Body of pancreas (tissue), 4 donors: ENCODE measurements at regions not wholly inside any gene's neighbourhood (a gene's known extent, or its start where the extent isn't known, plus 50 kb on each side); places are given as distances from the start of the nearest gene placed in this dataset.

Experiments used
- ATAC-seq: fragments of 150-250 bp; one replicate; pipeline ENCODE4 v1.9.1; 2016
- DNase-seq, 4 donors: peaks; one replicate each; pipeline ENCODE4 v3.0.0-alpha.2; 2019
- H3K27ac ChIP-seq, 4 donors: fragments of 200-600 bp; sonication (generic); 1 replicate in 3 of 4; 2 replicates in 1 of 4; pipeline versions ENCODE4 v1.5.1 to v1.6.1; 2016 to 2019; ENCODE audit warnings: mild to moderate bottlenecking in 1 of 4, mixed read lengths in 1 of 4, moderate library complexity in 1 of 4
- H3K27me3 ChIP-seq, 2 donors: fragments of 200-600 bp; sonication (generic); one replicate each; pipeline ENCODE4 v1.6.0; 2016; ENCODE audit warnings: mild to moderate bottlenecking in 1 of 2
- H3K36me3 ChIP-seq, 2 donors: fragments of 200-600 bp; sonication (generic); replicated peaks in 1 of 2; 2 replicates each; pipeline ENCODE4 v1.5.1; 2016; ENCODE audit warnings: low read depth in 2 of 2; ENCODE audit not compliant: insufficient read depth in 1 of 2
- H3K4me1 ChIP-seq: fragments of 200-600 bp; sonication (generic); one replicate; pipeline ENCODE4 v1.6.0; 2016
- H3K4me3 ChIP-seq, 2 donors: fragments of 200-600 bp; sonication (generic); 1 replicate in 1 of 2; 2 replicates in 1 of 2; pipeline ENCODE4 v1.5.1; 2016 to 2019
- H3K9me3 ChIP-seq, 3 donors: fragments of 200-600 bp; sonication (generic); 1 replicate in 2 of 3; 2 replicates in 1 of 3; pipeline ENCODE4 v1.5.1; 2016
- CTCF ChIP-seq, 7 experiments: fragments of 450-650 bp in 4 of 7; fragments of 200-600 bp in 3 of 7; sonication (generic) in 3 of 7; IDR thresholded peaks; one replicate each; pipeline ENCODE4 v1.5.1; 2016 to 2019; ENCODE audit warnings: antibody characterized with exemption in 7 of 7
- POLR2A ChIP-seq, 3 donors: fragments of 450-650 bp; IDR thresholded peaks; one replicate each; pipeline ENCODE4 v1.6.1; 2016; ENCODE audit warnings: antibody characterized with exemption in 3 of 3, mild to moderate bottlenecking in 2 of 3
- WGBS, 2 donors: methylation state at CpG; one replicate each; pipeline ENCODE4 v1.1.5; 2017; 5-methylcytosine and 5-hydroxymethylcytosine counted together
- intact Hi-C: fragments of 100-400 bp; cut with DNase I; formaldehyde crosslinking; loops from one replicate; pipeline ENCODE4 v1.15.1; 2023

GRCh38 chr16:76800196-76800595, 390.8 kb upstream of the MON1B start:
- no peak for ATAC-seq
- Histone ChIP-seq H3K27me3 (no peaks in the 10 kb centered on the region), H3K4me3 (no peak overlapping the region), H3K27ac (no peak overlapping the region), H3K4me1 (no peaks in the 10 kb centered on the region), H3K36me3 (no peaks in the 10 kb centered on the region), H3K9me3 (no peaks in the 10 kb centered on the region)
- DNase-seq, result no peak
- WGBS, 2 donors, result 86 to 90% methylated on average over 6 of the region's 6 CpGs
- TF ChIP-seq CTCF (IDR thresholded peaks at IDR 0.05) (no peak), POLR2A (IDR thresholded peaks at IDR 0.05) (no peak)
- intact Hi-C loops, result no loop called here

- intact Hi-C loops, result no loop called here
- no peak for TF ChIP-seq POLR2A (IDR thresholded peaks at IDR 0.05)
- no peak for TF ChIP-seq CTCF (IDR thresholded peaks at IDR 0.05)
These were observed 389.6 kb upstream of the MON1B start for GRCh38 chr16:76801357-76801756.

GRCh38 chr16:76816475-76816874, 374.5 kb upstream of the MON1B start:
- H3K9me3 ChIP-seq, result no peaks in the 10 kb centered on the region
- no peak overlapping the region for H3K4me3 ChIP-seq
- ATAC-seq (no peak), DNase-seq (no peak)
- TF ChIP-seq POLR2A (IDR thresholded peaks at IDR 0.05), result no peak
- TF ChIP-seq CTCF (IDR thresholded peaks at IDR 0.05), result no peak
- no peaks in the 10 kb centered on the region for H3K27me3 ChIP-seq
- intact Hi-C loops, result no loop called here
- H3K36me3 ChIP-seq, result no peaks in the 10 kb centered on the region
- WGBS, 2 donors, result 52 to 62% methylated on average over 2 of the region's 2 CpGs
- no peak overlapping the region for H3K27ac ChIP-seq
- H3K4me1 ChIP-seq, result no peaks in the 10 kb centered on the region

More at GRCh38 chr16:76801357-76801756, 389.6 kb upstream of the MON1B start:
- Histone ChIP-seq H3K27me3 (no peaks in the 10 kb centered on the region), H3K4me1 (no peaks in the 10 kb centered on the region), H3K36me3 (no peaks in the 10 kb centered on the region), H3K9me3 (no peaks in the 10 kb centered on the region), H3K4me3 (no peak overlapping the region), H3K27ac (no peak overlapping the region)
- ATAC-seq (no peak), DNase-seq (no peak)
- 48 to 60% methylated on average over 4 of the region's 4 CpGs for WGBS, 2 donors

DNA sequence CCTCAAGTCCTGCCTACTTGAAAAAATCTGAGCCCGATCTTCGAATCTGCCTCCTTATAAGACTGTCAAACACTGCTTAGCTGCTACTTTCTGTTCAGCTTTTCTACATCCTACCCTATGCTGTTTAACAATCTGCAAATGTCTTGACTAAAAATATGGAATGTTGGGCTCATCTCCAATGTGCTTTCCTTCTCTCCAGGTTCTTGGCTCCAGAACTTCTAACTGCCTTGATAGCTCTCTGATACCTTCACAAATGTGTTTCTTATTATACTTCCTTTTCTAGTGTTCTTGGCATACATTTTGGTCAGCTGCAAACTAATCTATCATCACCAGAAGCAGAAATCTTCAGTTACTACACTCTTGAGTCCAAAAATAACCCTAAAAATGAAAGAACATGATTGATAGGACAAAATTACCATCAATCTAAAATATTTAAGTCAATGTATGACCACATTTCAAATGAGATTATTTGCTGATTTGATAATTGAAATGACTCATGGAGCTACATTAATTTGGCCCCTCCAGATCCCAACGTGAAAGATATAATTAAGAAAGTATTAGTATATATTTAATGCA, 372.3 kb upstream of the MON1B start:
- WGBS, 2 donors, result 71% methylated on average over 3 of the region's 3 CpGs
- ATAC-seq (no peak), DNase-seq (no peak)
- no peaks in the 10 kb centered on the region for H3K4me1 ChIP-seq
- H3K4me3 ChIP-seq, result no peak overlapping the region
- H3K27ac ChIP-seq, result no peak overlapping the region
- H3K36me3 ChIP-seq, result no peaks in the 10 kb centered on the region
- H3K27me3 ChIP-seq, result no peaks in the 10 kb centered on the region
- intact Hi-C loops, result no loop called here
- no peaks in the 10 kb centered on the region for H3K9me3 ChIP-seq
- TF ChIP-seq POLR2A (IDR thresholded peaks at IDR 0.05), result no peak
- TF ChIP-seq CTCF (IDR thresholded peaks at IDR 0.05), result no peak

DNA sequence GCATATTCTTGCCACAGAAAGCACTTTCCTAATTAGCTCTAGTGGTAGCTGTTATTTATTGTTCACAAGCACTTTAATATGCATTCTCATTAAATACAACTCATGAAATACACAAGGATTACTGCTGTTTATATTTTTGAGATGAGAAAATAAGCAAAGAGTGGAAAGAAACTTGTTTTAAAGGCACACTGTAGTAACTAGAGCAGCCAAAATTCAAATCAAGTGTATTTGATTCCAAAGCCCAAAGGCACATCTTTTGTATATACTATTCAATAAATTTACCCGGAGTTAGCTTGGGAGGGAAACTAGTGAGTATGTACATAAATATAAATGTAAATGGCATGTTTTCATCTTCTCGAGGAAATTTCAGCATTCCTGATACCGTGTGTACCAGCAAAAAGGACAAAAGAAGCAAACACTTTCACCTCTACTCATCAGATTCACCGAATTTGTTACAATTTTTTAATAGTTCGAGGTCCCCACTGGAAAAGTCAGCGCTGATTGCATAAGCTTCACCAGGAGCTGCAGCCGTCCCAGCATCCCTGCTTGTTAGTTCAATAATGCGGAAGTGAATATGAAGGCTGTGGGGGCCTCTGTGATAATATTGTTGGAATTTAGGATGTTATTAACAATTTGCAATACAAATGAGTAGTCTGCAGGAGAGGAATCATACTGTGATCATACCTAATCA, 371.6 kb upstream of the MON1B start:
- TF ChIP-seq POLR2A (IDR thresholded peaks at IDR 0.05) (no peak), CTCF (IDR thresholded peaks at IDR 0.05) (no peak)
- Histone ChIP-seq H3K4me3 (no peak overlapping the region), H3K27me3 (no peaks in the 10 kb centered on the region), H3K36me3 (no peaks in the 10 kb centered on the region), H3K4me1 (no peaks in the 10 kb centered on the region), H3K27ac (no peak overlapping the region), H3K9me3 (no peaks in the 10 kb centered on the region)
- 83 to 88% methylated on average over 8 of the region's 8 CpGs for WGBS, 2 donors
- DNase-seq (no peak), ATAC-seq (no peak)
- intact Hi-C loops, result no loop called here
